GM20431 (cell line): ENCODE measurements at regions not wholly inside any gene's neighbourhood (a gene's known extent, or its start where the extent isn't known, plus 50 kb on each side); places are given as distances from the start of the nearest gene placed in this dataset.

Experiments used
- in situ Hi-C: fragments of 300-500 bp; cut with MseI, MboI; formaldehyde crosslinking; loops from one replicate; pipeline ENCODE4 v1.15.0; 2020; ENCODE audit warnings: low sequenced_read_pairs; ENCODE audit not compliant: unreplicated experiment

DNA sequence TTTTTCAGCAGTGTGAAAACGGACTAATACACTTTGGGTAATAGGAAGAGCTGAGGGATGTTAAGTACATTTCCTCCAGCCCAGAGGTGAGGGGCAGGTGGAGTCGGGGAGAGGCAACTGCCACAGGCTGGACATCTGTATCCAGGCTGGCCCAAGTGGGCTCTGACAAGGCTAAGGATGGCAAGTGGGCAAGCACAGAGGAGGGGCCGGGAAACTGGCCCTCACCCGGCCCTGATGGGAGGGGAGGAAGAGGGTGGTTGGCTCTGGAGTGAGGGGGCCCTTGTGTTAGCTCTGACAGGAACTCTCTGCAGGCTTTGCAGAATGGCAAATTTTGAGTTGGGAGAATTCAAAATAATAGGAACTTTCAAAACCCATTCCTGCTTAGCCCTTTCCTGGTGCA is 251.0 kb upstream of the TNRC6C start:
- in situ Hi-C loops = no loop called here

DNA sequence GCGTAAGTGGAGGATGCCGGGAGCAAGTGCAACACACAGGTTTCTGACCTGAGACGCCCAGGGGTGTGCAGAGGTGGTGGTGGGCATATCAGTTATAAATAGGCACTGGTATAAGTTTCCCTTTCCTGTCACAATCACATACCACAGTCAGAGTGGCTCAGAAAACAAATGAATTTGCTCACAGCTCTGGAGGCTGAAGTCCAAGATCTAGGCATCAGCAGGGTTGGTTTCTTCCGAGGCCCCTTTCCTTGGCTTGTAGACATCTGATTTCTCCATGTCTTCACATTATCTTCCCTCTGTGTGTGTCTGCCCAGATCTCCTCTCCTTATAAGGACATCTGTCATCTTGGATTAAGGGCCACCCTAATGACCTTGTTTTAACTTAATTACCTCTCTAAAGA is 250.5 kb upstream of the TNRC6C start:
- in situ Hi-C loops = no loop called here

DNA sequence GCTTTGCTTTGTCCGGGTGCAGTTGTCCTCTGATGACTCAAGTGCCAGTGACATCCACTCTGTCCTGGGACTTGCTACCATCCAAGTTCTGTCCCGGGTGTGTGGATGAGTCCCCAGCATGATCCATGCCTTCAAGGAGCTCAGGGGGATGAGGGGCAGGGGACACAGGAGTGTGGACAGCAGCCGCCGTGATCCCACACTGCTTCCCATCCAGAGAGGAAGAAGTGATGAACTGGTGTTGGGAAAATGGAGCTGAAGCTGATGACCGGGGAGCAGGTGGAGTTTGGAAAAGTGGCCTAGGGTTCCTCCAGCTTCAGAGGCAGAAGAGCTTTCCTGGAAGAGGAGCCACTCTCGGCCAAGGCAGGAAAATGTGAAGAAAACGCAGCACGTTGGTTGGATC is 249.6 kb upstream of the TNRC6C start:
- in situ Hi-C loops = no loop called here

DNA sequence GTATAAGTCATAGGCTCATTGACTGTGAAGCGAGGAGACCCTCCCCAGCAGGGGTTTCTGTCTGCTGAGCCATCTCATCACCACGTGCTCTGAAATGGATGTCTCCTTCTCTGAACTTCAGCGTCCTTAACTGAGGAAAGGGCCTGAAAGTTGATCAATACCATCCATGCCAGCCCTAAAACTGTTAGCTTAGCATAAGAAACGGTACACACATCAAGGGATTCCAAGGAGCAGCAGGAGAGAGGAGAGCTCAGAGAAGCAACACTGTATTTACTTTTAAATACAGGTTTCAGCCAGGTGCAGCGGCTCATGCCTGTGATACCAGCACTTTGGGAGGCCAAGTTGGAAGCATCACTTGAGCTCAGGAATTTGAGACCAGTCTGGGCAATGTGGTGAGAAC is 248.9 kb upstream of the TNRC6C start:
- in situ Hi-C loops = no loop called here

DNA sequence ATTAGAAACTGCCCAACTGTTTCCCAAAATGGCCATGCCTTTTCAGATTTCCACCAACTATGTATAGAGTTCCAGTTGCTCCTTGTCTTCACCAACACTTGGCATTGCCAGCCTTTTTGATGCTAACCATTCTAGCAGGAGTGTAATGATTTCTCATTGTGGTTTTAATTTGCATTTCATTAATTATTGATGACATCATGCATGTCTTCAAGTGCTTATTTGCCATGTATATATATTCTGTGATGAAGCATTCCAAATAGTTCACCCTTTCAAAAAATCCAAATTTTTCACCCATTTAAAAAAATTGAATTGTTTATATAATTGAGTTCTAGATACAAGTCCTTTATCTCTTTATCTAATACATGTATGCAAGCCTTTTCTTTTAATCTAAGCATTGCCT is 245.9 kb upstream of the TNRC6C start:
- in situ Hi-C loops = no loop called here

- in situ Hi-C loops = no loop called here
These were observed 242.1 kb upstream of the TNRC6C start for GRCh38 chr17:77716289-77716926.

- in situ Hi-C loops = no loop called here
These were observed 240.4 kb upstream of the TNRC6C start for GRCh38 chr17:77717941-77718668.

- in situ Hi-C loops = no loop called here
These were observed 239.9 kb upstream of the TNRC6C start for GRCh38 chr17:77718669-77718961.

- in situ Hi-C loops = no loop called here
These were observed 238.7 kb upstream of the TNRC6C start for GRCh38 chr17:77719806-77720205.

DNA sequence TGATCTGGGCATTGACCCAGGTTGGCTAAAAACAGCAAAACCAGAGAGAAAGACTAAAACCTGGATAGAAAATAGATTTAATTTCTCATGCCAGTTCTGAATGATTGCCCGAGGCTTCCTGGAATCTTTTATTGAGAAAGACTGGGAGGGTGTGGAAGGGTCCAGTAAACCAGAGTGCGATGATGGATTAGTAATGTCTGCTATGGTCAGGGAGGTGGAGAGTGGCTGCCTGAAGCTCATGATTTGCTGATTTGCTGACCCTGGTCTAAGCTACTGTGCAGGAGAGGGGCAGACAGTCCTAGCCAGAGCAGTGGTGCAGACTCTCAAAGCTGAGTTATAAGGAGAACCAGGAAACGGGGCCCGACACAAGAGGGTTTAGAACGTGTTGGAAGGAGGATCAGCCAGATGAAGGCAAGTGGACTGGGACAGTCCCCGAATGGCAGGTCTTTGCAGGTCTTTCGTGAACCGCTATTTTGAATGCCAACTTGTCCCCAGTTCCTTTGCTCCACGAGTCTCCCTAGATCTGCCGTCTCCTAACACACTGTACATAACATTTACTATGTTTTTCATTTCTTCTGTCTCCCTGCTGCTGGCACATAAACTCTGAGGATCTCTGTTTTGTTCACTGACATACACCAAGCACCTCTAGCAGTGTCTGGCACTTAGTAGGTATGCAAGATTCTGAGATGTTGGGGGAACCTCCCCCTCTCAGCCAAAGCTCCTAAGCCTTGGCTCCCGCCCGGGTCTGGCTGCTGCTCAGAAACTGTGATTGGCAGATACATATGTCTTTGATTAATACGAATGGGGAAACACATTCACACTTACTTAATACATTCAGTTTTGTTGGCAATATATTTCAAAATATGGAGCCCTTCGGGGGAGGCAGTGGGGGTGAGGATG is 237.3 kb upstream of the TNRC6C start:
- in situ Hi-C loops = no loop called here

DNA sequence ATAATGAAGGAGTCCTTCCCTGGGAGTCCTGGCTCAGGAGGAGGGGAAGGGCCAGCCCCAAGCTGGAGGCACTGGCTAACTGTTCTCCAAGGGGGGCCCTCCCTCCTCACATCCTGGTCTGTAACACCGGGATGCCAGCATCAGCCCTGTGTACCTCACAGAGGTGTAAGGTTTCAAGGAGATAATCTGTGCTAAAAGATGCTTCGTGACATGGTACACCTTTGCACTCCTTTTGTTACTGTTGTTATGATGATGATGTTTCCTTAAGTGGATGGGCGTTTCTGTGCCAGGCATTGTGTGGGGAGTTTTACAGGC is 236.7 kb upstream of the TNRC6C start:
- in situ Hi-C loops = no loop called here

- in situ Hi-C loops = no loop called here
These were observed 236.1 kb upstream of the TNRC6C start for GRCh38 chr17:77722366-77722765.

GRCh38 chr17:77723071-77723908 is 235.2 kb upstream of the TNRC6C start:
- in situ Hi-C loops = no loop called here

GRCh38 chr17:77723909-77724875 is 234.3 kb upstream of the TNRC6C start:
- in situ Hi-C loops = no loop called here

DNA sequence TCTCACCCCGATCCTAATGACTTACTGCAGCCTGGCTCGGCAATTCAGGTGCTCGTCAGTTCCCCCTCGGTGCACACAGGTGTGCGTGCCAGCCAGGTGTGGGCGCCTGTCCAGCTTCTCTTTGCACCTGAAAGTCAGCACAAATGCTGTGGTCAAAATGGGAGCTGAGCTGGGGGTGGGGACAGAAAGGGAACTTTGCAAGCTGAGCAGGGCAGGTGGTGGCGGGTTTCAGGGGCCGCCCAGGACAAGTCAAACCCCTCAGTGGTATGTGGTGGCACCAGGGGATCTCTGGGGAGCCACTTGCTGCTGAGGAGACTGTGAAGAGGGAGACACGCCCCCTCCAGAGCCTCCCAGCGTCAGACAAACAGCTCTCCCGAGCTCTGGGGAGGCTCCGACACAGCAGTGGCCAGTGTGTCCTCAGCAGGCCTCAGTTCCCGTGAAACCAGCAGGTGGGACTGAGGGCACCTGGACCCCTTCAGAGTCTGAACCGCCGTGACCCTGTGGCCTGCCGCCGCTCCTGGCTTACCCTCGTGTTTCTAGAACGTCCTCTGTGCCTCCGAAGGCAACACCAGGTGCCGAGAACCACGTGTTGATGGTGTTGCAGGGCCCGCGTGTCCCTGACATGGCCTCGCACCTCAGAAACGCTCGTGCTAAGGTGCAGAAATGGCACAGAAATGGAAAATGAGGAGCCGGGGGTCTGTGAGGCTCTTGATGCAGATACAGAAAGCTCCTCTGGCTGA is 233.5 kb upstream of the TNRC6C start:
- in situ Hi-C loops = no loop called here

DNA sequence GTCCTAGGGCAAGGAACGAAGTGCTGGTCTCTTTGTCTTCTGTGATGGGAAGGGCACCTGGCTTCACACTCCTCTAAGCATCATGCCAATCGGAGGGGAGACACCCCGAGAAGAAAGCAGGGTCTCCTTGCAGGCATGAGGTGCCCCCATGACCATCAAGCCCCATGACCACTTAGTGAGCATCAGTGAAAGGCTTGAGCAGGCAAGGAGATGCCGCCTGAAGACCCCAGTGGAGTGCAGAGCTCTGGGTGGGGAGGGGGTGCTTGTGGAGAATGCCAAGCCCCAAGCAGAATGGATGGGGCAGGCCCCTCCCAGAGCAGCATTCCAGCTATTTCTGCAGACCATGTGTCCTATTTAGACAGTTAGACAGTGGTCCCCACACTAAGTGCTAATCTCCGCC is 232.7 kb upstream of the TNRC6C start:
- in situ Hi-C loops = no loop called here

GRCh38 chr17:77726549-77727006 is 231.9 kb upstream of the TNRC6C start:
- in situ Hi-C loops = no loop called here

DNA sequence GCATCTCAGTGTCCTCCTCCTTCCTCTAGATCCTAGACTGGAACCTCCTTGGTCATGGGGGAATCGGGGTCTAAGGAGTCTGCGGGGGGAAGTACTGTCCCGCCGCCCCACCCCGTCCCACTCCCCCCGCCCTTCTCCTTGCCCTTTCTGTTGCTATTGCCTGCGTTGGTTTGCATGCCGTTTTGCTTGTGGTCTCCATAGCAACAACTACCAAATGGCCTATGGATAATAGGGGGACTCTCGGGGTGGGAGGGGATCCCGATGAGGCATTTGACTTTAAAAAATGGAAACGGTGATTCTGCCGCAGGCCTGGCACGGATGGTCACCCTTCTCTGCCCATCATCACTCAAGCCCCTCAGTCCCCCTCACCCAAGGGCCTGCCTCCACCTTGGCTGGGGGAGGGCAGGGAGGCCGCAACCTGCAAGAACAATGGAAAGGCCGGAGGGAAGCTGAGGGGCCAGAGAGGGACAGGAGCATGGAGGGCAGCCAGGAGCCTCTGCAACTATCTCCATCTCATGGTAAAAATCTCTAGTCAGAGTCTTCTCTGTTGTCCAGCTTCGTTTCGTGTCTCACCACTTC is 231.4 kb upstream of the TNRC6C start:
- in situ Hi-C loops = no loop called here
